HG02884 (cell line): ENCODE measurements at regions not wholly inside any gene's neighbourhood (a gene's known extent, or its start where the extent isn't known, plus 50 kb on each side); places are given as distances from the start of the nearest gene placed in this dataset.

Experiments
- ATAC-seq: cut with Tn5 transposase; IDR thresholded peaks from one replicate; pipeline ENCODE4 v1.9.1; 2021; ENCODE audit warnings: mild to moderate bottlenecking, moderate library complexity; ENCODE audit not compliant: unreplicated experiment

DNA sequence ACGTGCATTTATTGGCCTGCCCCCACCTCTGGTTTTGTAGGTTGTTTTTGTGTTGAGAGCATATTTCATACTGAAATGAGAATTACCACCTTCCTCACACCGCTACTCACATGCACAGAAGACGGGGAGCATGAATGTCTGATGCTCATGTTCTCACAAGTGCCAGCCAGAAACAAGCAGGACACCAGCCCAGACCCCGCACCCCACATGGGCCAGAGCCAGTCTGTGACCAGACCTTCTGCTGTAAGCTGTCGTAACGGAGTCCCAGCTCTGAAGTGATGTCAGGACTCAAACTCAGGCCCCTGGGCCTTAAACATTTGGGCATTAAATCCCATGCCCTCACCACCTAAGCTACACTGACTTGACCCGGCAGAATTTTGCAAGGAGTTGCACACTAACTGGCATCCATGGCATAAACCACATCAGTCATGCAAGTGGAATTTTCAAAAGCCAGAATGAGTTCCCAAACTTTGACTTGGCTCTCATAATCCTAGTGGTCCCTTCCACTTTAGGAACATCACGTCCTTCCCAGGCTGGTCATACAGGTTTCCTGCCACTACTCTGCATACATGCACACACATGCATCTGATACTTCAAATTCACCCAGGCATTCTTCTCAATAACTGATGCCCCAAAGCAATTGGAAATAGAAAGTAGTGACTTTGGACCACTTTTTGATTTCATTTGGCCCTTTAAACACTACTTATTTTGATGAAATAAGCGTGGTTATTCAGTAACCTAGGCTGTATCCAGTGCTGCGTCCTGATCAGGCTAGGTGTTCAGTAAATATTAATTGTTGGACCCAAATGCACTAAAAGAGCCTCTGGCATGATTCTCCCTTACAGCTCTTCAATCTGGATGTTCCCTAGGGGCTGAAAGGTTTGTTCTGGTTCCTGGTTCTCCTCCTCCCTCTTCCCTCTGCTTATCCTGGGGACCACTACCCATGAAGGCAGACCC, 223.1 kb upstream of the ID2 start:
- no peak for ATAC-seq

DNA sequence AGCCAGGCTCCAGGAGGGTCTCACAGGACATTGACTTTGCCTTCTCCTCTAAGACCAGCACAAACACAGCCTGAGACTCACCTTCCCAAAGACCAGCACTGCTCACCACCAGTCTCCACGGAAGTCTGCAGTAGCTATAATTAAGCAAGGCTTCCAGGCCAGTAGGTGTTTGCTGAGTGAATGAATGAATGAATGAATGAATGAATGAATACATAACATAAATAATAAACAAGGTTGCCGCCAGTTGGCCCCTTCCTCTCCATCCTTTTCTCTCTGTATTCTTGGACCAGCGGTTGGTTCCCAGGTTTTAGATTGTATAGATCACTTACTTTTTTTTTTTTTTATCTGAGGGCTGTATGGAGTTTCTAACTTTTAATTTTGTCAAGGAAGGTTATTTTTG, 222.4 kb upstream of the ID2 start:
- no peak for ATAC-seq

DNA sequence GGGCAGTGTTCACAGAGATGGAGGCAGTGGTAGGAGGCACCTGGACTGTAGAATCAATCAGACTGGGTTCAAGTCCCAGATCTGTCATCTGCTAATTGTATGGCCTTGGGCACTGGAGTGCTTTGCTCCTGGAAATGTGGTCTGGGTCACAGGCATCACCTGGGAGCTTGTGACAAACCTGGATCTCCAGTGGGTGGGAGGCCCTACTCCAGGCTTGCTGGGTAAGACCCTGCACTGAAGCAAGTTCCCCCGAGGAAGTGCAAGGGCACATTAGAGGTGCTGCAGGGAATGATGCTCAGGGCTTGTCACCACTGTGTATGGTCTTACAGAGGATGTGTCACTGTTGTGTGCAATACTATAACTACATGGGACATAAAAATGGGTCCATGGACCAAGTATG, 220.5 kb upstream of the ID2 start:
- no peak for ATAC-seq

DNA sequence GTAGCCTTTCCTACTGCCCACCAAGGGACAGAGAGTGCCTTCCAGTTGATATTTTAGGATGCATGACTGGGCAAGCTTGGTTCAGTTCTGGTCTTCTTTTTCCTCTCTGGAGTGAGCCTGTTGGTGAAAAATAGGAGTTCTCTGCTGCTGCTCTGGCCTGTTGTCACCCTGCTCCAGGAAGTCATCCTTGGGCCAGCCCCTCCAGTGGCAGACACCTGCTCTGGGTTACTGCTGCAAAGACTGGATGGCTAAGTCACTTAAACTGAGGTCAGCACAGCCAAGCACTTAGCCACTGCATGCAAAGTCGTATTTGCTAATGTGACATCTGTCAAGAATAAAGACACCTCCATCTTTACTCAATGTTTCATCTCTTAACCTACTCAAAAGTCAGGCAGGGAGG, 219.6 kb upstream of the ID2 start:
- no peak for ATAC-seq

DNA sequence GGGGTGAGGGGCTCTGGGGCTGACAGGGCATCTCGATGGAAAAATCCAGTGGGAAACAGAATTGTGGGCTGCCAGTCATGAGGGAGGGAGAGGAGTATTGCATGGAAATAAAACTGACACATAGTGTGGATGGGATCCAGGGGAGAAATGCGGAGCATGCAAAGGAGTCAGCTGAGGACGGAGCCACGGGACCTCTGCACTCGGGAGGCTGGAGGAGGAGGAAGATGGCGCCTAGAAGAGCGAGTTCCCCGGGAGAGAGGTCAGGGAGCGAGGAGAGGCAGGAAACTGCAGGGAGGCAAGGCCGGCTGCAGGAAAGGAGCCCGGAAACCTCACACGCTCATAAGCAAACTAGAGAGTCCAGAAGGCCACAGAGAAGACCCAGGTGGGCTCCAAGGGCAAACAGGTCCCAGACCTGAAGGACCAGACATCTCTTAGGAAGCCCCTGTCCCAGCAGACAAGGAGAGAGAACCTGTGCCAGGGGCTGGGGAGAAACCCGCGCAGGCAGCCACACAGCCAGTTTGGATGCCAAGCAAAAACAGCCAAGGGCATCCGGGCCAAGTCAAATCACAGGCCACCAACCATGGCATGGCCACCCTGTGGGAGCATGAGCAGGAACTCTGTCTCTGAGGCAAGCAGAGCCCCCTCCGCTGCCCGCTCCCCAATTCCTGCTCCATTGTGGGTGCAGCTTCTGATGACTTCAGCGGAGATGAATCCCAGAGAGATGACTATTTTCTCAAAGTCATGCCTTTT, 218.8 kb upstream of the ID2 start:
- ATAC-seq, result no peak

DNA sequence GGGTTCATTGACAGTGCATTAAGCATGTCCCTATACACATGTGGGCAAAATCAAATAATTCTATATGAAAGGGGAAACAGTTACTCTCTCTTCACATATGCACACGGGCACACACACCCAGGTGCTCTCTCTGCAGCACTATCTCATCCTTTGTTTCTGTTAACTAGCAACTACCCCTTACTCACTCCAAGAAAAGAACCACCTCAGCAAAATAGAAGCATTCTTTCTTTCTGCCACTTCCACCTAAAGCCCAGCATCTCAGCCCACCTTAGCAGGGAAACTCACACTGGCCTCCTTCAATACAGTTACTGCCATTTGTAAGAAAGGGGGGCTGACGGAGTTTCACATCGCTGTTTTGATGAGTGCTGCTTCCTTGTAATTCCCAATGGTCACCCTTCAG, 216.3 kb upstream of the ID2 start:
- no peak for ATAC-seq

DNA sequence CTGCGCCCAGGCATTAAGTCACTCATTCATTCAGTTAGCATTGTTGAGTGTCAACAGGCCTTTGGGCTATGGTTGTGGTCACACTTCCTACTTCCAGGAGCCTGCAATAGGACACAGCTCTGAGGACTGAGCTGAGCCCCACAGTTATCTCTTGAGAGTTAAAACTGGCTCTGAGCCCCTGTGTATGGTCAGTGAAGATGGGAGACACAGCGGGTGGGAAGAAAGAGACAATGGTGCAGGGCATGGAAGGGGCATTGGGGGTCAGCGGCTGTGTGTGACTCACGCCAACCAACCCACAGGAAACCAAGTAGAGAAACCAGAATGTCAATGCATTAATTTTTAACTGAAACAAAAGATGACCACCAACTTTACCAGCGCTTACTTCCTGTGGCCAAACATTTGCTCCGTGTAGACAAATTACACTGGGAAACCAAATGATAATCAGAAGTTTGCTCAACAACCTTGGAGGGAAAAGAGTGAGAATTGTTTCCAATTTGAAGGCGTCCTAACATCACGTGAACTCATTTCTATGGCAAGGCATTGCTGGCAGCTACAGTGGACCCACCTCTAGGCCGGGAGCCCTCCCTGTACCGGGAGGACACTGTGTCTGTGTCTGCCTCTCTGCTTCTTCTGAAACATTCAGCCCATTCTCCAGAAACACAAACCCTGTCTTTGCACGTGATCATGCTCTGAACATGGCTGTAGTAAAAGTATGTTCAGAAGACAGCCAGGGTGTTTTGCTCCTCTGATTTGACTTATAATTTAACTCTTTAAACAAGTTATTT, 212.0 kb upstream of the ID2 start:
- ATAC-seq, result no peak

DNA sequence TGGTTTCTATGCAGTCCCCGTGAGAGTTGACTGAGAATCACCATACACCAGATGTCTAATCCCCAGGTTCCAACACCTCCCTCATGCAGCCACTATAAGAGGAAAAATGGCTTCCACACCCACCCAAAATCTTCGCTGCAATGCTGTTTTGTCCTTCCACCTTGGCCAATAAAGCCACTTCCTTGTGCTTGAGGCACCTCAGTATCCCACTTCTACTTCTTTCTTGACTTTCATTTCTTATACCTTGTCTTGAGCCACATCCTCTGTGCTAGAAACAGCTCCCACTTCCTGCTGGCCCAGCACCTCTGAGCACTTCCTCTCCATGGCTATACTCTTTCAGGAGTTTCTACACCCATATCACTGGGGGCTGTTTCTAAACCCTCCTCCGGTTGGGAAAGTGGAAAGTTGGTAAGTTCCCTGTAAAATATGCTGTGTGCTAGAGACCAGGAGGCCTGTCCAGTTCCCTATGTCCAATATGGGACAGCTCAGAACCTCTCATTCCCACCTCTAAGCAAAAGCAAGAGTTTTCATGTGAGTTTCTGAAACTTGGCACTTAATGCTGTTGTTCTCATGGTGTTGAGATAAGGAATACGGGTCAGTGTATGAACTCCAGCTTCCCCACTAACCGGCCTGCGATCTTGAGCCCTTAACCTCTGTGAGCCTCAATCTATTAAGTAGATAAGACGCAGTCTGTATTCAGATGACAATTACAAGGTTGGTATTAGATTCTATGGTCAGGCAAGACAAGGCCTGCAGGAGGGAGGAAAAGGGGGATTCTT, 209.1 kb upstream of the ID2 start:
- peak; percentile 48 for ATAC-seq

DNA sequence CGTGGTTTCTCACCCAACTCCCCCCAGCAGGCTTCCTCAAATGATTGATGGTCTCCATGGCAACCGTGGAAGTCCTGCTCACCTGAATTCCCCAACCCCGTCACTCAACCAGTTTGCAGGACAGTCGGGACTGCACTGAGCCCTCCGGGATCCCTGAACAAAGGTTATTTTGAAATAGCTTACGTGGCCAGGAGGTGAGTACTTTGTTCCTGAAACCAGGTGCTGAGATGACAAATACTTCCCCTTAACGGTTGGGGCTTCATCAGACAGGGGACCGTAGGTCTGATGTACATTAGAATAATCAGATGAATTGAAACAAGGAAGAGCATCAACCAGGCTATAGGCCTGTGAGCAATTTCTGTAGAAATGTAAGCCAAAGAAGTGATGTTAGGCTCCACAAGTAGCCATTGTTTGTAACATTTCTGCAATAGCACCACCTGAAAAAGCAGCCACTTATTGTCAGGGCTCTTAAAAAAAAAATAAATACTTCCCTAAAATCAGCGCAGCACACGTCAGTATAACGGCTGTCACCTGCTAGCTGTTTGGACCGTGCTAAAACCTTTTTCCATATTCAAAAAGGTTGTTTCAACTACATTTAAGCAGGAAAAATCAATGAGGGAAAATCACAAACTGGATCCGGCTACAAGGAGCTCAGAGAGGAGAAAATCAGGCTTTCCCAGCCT, 206.4 kb upstream of the ID2 start:
- ATAC-seq, result no peak

DNA sequence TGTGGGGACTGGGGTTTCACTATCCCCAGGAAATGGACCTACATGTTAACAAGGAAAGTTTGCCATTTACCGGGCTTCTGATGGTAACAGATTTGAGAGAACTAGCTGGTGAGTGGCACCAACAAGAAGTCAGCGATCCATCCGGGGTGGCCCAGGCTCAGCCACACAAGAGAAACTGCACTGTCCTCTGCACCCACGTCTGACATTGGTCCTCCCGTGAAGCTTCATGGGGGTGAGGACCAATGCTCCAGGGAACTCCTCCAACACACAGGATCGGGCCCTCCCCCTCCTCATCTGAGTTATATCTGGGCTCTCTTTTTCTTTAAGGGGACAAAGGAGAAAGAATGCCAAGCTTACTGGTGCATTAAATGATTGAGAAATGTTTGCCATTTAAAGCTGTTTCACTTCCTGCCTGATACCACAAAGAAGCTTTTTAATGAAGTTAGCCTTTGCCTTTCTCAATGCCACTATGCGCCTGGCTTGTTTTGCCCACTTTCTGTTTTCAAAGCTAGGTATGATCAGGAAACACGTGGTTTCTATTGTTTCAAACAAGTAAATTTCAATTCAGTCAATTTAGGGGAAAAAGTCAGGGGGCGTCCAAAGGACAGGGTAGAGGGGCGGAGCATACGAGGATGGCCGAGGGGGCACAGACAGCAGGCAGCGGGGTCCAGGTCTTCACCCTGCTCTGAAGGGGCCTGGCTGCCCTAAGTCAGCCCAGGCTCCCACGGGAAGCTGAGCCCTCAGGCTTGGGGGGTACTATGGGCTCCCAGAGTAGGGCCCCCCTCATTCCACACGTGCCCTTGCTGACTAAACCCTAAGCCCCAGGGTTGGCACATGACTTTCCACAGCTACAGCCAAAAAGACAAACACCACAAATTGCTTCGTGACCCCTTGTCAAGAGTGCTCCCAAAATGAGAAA, 204.0 kb upstream of the ID2 start:
- no peak for ATAC-seq

DNA sequence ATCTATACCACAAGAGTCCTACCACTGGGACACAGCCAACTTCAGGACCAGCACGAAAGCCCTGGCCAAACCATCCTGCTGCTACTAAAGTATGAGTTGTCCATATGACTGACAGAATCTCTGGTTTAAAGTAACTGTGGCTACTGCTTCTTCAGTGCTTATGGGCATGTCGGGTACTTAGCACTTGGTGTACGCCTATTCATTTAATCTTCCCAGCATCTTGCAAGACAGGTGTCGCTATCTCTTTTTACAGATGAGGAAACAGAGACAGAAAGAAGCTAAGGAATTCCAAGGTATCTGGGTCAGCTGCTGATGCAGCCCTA, 203.4 kb upstream of the ID2 start:
- ATAC-seq, result no peak

DNA sequence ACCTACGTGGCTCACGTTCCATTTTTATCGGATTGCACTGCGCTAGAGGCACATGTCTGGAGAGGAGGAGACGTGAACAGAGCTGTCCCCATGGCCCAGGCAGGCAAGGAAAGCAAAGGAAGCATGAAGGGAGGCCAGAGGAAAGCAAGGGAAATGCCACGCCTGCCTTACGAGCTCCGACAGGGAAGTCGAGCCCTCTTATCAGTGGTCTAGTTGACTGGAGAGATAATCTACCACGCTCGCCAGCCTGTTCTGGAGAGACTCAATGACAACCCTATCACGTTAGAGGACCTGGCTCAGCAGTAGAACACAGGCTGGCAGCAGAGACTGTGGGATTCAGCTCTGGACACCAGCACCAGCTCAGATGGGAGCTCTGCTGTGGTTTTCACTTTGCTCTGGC, 202.6 kb upstream of the ID2 start:
- ATAC-seq, result no peak

DNA sequence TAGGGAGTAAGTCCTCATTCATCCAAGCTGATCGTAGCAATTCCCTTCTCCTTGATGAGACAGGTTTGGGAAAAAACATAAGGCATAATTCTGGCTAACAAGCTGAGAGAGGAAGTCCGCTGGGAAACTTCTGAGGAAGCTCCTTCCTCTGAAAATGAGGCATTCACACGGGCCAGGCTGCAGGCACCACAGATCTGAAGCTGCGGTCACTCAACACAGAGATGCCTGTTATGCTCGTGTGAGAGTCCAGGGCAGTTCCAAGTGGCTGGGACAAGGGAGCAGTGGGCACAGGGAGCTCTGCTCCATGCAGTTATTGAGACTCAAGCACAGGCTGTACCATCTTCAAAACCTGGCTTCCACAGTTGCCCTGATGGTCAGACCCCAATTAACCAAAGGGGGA, 200.9 kb upstream of the ID2 start:
- ATAC-seq, result no peak

DNA sequence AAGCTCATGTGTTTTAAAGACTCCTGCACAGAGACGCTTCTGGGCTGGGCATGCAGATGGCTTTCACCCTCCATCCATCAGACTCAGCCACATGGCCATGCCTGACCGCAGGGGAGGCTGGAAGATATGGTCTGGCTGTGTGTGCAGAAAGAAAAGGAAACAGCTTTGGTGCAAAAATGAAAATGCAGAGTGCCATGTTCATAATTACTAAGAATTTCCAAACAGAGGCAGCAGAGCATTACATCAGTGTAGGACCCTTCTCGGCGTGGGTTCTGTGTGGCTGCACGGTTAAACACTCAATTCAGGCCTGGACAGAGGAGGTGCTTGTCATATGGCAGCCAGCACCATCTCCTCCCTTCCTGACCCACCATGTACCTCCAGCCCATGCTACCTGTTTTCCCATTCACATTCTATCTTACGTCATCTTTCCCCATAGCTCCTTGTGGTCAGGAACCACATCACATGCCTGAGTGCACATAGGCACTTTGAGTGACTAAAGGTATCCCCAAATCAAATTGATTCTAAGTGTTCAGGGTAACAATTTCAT, 200.3 kb upstream of the ID2 start:
- ATAC-seq, result peak; percentile 49

DNA sequence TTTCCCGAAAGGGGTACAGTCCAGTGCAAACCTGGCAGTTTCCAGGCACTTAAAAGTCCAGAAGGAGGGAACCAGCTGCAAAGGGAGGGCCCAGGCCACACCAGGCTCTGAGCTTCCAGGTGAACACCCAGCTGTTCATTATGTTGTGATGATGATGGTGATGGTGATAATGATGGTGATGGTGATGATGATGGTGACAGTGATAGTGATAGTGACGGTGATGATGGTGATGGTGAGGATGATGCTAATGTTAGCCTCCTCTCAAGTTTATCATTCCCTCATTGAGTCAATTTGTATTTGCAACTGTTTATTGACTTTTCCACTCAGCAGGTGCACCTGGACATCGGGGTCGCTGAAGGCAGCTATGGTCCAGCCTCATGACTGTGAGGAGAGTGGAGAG, 199.4 kb upstream of the ID2 start:
- ATAC-seq, result no peak

DNA sequence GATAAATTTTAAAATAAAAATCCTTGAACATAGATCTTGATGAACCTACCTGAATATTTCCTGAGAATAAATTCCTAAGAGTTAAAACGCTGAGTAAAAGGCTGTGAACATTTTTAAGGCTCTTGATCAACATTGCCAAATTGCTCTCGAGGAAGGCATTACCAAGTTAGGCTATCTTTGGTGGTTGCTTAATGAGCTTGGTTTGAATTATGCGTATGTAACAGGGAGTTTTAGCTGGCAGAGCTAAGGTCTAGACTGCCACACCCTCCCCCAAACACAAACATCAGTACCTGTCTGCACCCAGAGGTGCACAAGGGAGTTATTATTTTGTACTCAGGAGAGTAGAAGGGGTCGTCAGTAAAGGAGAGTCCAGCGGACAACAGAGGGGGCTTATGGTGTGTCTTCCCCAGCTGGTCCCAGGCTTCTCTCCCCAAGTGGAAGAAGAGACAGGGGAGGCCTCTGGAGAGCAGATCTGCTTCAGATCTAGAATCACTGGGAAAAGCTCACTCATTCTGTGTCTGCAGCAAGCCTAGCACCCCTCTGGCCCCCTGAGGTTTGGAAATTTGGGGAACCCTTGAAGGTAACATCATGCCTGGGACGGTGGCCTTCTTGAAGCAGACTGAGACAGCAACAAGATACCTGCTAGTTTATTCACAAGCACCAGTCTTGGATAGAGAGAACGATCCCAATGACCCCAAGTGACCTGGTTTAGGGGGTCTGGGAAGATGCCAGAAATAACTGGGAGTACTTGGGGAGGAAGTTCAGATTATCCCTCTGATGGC, 197.2 kb upstream of the ID2 start:
- no peak for ATAC-seq

DNA sequence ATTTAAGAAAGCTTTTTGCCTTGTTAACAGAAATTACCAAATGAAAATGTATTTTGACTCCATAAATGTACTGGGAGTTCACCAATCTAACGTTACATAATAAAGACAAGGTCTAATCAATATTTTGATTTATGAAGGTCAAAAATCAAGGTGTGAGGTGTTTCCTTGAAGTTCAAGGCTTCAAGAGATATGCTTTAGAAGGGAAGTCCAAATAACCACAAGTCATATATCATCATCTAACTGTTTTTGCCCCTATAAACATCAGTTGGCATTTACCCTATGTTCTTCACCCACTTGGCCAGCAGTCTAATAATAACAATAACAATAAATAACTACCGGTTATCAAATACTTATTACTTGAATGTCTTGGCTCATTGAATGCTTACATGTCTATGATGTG, 196.1 kb upstream of the ID2 start:
- ATAC-seq, result no peak

DNA sequence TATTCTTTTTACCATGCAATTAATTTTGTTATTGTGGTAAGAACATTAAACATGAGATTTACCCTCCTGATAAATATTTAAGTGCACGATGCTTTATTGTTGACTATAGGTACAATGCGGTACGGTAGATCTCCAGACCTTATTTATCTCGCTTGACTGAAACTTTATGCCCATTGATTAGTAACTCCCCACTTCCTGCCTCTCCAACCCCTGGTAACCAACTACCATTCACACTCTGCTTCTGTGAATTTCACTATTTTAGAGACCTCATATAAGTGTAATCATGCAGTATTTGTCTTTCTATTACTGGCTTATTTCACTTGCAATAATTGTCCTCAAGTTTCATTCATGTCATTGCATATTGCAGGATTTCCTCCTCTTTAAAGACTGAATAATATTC, 195.7 kb upstream of the ID2 start:
- no peak for ATAC-seq
